Loucy (cell line): ENCODE measurements at regions not wholly inside any gene's neighbourhood (a gene's known extent, or its start where the extent isn't known, plus 50 kb on each side); places are given as distances from the start of the nearest gene placed in this dataset.

ENCODE experiments used
- H2AFZ ChIP-seq: fragments of 200-600 bp; sonication (generic); 2 replicates; pipeline ENCODE4 v1.6.0; 2016; ENCODE audit warnings: antibody characterized with exemption, mild to moderate bottlenecking, low read length, moderate library complexity
- H3F3A ChIP-seq: fragments of 200-600 bp; 2 replicates; pipeline ENCODE4 v1.6.0; 2016; ENCODE audit warnings: antibody characterized with exemption, low read depth, mild to moderate bottlenecking
- H3K27me3 ChIP-seq: fragments of 200-600 bp; sonication (generic); 2 replicates; pipeline ENCODE4 v1.6.1; 2014; ENCODE audit warnings: low read length, mild to moderate bottlenecking; ENCODE audit not compliant: insufficient read depth, poor library complexity, severe bottlenecking
- H3K36me3 ChIP-seq: fragments of 200-600 bp; sonication (generic); 2 replicates; pipeline ENCODE4 v1.6.1; 2016; ENCODE audit warnings: low read length; ENCODE audit not compliant: insufficient read depth
- H3K4me1 ChIP-seq: fragments of 200-600 bp; sonication (generic); 2 replicates; pipeline ENCODE4 v1.5.1; 2014; ENCODE audit warnings: low read length, mild to moderate bottlenecking; ENCODE audit not compliant: insufficient read depth, poor library complexity, severe bottlenecking
- H3K4me2 ChIP-seq: fragments of 200-600 bp; sonication (generic); 2 replicates; pipeline ENCODE4 v1.6.0; 2014; ENCODE audit warnings: antibody characterized with exemption, low read length, low read depth, mild to moderate bottlenecking; ENCODE audit not compliant: poor library complexity, severe bottlenecking
- H3K4me3 ChIP-seq: fragments of 200-600 bp; sonication (generic); 2 replicates; pipeline ENCODE4 v1.5.1; 2014; ENCODE audit warnings: low read length, mild to moderate bottlenecking, mixed read lengths; ENCODE audit not compliant: poor library complexity, severe bottlenecking
- H3K79me2 ChIP-seq: fragments of 200-600 bp; sonication (generic); 2 replicates; pipeline ENCODE4 v1.6.1; 2014; ENCODE audit warnings: low read length; ENCODE audit not compliant: insufficient read depth
- H3K9ac ChIP-seq: fragments of 200-600 bp; sonication (generic); 2 replicates; pipeline ENCODE4 v1.6.0; 2014; ENCODE audit warnings: mild to moderate bottlenecking, low read depth, low read length, moderate library complexity; ENCODE audit not compliant: poor library complexity, severe bottlenecking
- H3K9me2 ChIP-seq: fragments of 200-600 bp; sonication (generic); replicated peaks from 2 replicates; pipeline ENCODE4 v1.6.1; 2016; ENCODE audit warnings: low read depth, low read length, mixed read lengths
- H3K9me3 ChIP-seq: fragments of 200-600 bp; sonication (generic); 2 replicates; pipeline ENCODE4 v1.6.1; 2014; ENCODE audit warnings: mild to moderate bottlenecking, antibody characterized with exemption, low read length, low read depth; ENCODE audit not compliant: insufficient read depth
- H4K20me1 ChIP-seq: fragments of 200-600 bp; sonication (generic); 2 replicates; pipeline ENCODE4 v1.6.0; 2014; ENCODE audit warnings: antibody characterized with exemption, low read length, mild to moderate bottlenecking; ENCODE audit not compliant: insufficient read depth, poor library complexity, severe bottlenecking
- EZH2phosphoT487 ChIP-seq: fragments of 200-600 bp; IDR thresholded peaks from 2 replicates; pipeline ENCODE4 v1.6.1; 2018; ENCODE audit warnings: antibody characterized with exemption, mild to moderate bottlenecking, moderate library complexity, borderline replicate concordance
- TF ChIP-seq, protein P1 (sequence below): fragments of 200-600 bp; sonication (generic); conservative IDR thresholded peaks from 2 replicates; pipeline ENCODE4 v1.5.1; 2014; ENCODE audit warnings: mild to moderate bottlenecking, antibody characterized with exemption, low read length

DNA sequence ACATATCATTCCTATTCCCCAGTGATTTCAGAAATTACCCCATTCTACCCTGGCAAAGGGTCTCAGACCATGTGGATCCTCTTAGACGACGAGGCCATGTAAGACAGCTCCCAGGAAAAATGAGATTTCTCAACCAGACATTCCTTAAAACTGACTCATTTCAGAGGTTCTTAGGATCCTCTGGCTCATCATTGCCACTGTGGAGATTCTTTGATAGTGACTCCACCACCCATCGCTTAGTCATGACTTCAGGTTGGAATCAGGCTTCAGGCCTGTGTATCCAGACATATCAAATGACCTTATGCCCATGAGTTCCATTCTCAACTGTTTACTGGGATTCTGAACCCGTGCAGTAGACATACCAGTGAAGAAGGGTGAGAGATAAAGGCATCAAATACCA, 245.6 kb upstream of the TCF4 start:
- H3K36me3 ChIP-seq, result no peaks in the 10 kb centered on the region
- H2AFZ ChIP-seq, result no peak overlapping the region
- no peaks in the 10 kb centered on the region for H4K20me1 ChIP-seq
- no peak overlapping the region for H3K4me2 ChIP-seq
- H3K9me2 ChIP-seq, result no peaks in the 10 kb centered on the region
- no peak overlapping the region for H3K4me3 ChIP-seq
- H3K27me3 ChIP-seq, result no peaks in the 10 kb centered on the region
- no peaks in the 10 kb centered on the region for H3K79me2 ChIP-seq
- no peak overlapping the region for H3K9ac ChIP-seq
- TF ChIP-seq EZH2phosphoT487, result no peak
- TF ChIP-seq, protein P1, sequence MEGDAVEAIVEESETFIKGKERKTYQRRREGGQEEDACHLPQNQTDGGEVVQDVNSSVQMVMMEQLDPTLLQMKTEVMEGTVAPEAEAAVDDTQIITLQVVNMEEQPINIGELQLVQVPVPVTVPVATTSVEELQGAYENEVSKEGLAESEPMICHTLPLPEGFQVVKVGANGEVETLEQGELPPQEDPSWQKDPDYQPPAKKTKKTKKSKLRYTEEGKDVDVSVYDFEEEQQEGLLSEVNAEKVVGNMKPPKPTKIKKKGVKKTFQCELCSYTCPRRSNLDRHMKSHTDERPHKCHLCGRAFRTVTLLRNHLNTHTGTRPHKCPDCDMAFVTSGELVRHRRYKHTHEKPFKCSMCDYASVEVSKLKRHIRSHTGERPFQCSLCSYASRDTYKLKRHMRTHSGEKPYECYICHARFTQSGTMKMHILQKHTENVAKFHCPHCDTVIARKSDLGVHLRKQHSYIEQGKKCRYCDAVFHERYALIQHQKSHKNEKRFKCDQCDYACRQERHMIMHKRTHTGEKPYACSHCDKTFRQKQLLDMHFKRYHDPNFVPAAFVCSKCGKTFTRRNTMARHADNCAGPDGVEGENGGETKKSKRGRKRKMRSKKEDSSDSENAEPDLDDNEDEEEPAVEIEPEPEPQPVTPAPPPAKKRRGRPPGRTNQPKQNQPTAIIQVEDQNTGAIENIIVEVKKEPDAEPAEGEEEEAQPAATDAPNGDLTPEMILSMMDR, result no peak
- H3F3A ChIP-seq, result no peaks in the 10 kb centered on the region
- peaks cover 8% of the 10 kb centered on the region for H3K4me1 ChIP-seq
- no peaks in the 10 kb centered on the region for H3K9me3 ChIP-seq

- Histone ChIP-seq H3K9me3 (no peaks in the 10 kb centered on the region), H3K4me2 (no peak overlapping the region), H4K20me1 (no peaks in the 10 kb centered on the region), H3K27me3 (no peaks in the 10 kb centered on the region), H3K9ac (no peak overlapping the region), H3K9me2 (no peaks in the 10 kb centered on the region), H3F3A (no peaks in the 10 kb centered on the region), H3K4me1 (peaks cover 8% of the 10 kb centered on the region), H2AFZ (no peak overlapping the region), H3K79me2 (no peaks in the 10 kb centered on the region), H3K36me3 (no peaks in the 10 kb centered on the region), H3K4me3 (no peak overlapping the region)
- TF ChIP-seq EZH2phosphoT487, result no peak
- TF ChIP-seq, protein P1, result no peak
Measured at GRCh38 chr18:55830544-55830943, 242.6 kb upstream of the TCF4 start.

DNA sequence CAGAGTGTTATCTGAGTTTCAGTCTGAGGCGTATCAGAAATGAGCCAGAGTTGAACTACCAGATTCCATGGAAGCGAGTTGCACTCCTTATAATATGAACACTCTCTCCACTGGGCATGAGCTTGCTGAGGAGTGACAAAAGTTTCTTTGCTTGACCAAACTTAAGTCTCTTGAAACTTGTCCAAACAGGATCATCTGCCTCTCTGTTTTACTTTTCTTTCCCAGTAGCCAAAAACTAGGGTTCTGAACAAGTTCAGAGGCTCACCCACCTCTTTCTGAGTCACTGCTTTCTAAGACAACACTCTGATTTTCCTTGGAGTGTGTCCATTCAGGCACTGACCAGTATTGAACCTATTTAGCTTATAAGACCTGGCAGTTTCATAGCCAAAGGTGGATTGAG, 233.2 kb upstream of the TCF4 start:
- Histone ChIP-seq H3K4me3 (no peak overlapping the region), H3K9ac (no peak overlapping the region), H3K4me1 (no peaks in the 10 kb centered on the region), H3K9me3 (no peaks in the 10 kb centered on the region), H3K36me3 (no peaks in the 10 kb centered on the region), H2AFZ (no peak overlapping the region), H3K4me2 (no peak overlapping the region), H4K20me1 (no peaks in the 10 kb centered on the region), H3F3A (no peaks in the 10 kb centered on the region), H3K27me3 (no peaks in the 10 kb centered on the region), H3K79me2 (no peaks in the 10 kb centered on the region), H3K9me2 (no peaks in the 10 kb centered on the region)
- TF ChIP-seq, protein P1, result no peak
- TF ChIP-seq EZH2phosphoT487, result no peak
